GM23248 (cell line): ENCODE measurements at regions not wholly inside any gene's neighbourhood (a gene's known extent, or its start where the extent isn't known, plus 50 kb on each side); places are given as distances from the start of the nearest gene placed in this dataset.

Experiments
- EZH2 ChIP-seq: fragments of 200-600 bp; sonication (generic); IDR thresholded peaks from 2 replicates; pipeline ENCODE4 v1.6.1; 2018; ENCODE audit warnings: antibody characterized with exemption, mild to moderate bottlenecking; ENCODE audit not compliant: insufficient read depth, poor library complexity, severe bottlenecking
- EZH2phosphoT487 ChIP-seq: fragments of 200-600 bp; sonication (generic); IDR thresholded peaks from 2 replicates; pipeline ENCODE4 v1.6.1; 2018; ENCODE audit warnings: antibody characterized with exemption, moderate library complexity, mild to moderate bottlenecking, low read depth; ENCODE audit not compliant: insufficient read depth

GRCh38 chr13:73532582-73532981, 473.8 kb downstream of the KLF5 start:
- TF ChIP-seq EZH2 = no peak
- TF ChIP-seq EZH2phosphoT487 = no peak
